H1 (cell line): ENCODE measurements at regions not wholly inside any gene's neighbourhood (a gene's known extent, or its start where the extent isn't known, plus 50 kb on each side); places are given as distances from the start of the nearest gene placed in this dataset.

Source experiments
- CTCF ChIA-PET: fragments of 300-600 bp; sonication (Branson Sonifier 250); formaldehyde crosslinking; loops from one replicate; lab custom pipeline; 2021; ENCODE audit not compliant: partially characterized antibody; lab: Charles Lee
- POLR2A ChIA-PET: fragments of 300-600 bp; sonication (Branson Sonifier 250); formaldehyde crosslinking; loops from one replicate; lab custom pipeline; 2021; ENCODE audit warnings: inconsistent platforms; ENCODE audit not compliant: partially characterized antibody; lab: Charles Lee
- DNase-seq, 2 experiments: peaks; one replicate each; pipeline versions ENCODE4 v3.0.0 to v3.0.0-alpha.2; 2010 to 2022; ENCODE audit warnings: low spot score in 2 of 2, low read depth in 1 of 2, mixed read lengths in 1 of 2
- FAIRE-seq: peaks from 2 replicates; lab custom pipeline; 2011; peaks lifted over from hg19 to GRCh38; lab: Jason Lieb, UNC
- H2AFZ ChIP-seq: 2 replicates; pipeline ENCODE4 v1.8.1; 2012; ENCODE audit warnings: low read length, inconsistent platforms
- H2AK5ac ChIP-seq: 2 replicates; pipeline ENCODE4 v1.6.1; 2013; ENCODE audit warnings: low read depth, low read length
- H2BK120ac ChIP-seq: replicated peaks from 2 replicates; pipeline ENCODE3; 2013; ENCODE audit warnings: low read depth, low read length, inconsistent platforms
- H2BK12ac ChIP-seq: 2 replicates; pipeline ENCODE4 v1.6.1; 2013; ENCODE audit warnings: low read depth, low read length
- H2BK15ac ChIP-seq: 2 replicates; pipeline ENCODE4 v1.6.1; 2013; ENCODE audit warnings: low read length
- H2BK20ac ChIP-seq: 2 replicates; pipeline ENCODE4 v1.6.1; 2013; ENCODE audit warnings: low read length
- H2BK5ac ChIP-seq: 2 replicates; pipeline ENCODE4 v1.6.1; 2013; ENCODE audit warnings: low read depth, low read length
- H3K14ac ChIP-seq: 2 replicates; pipeline ENCODE4 v1.6.1; 2013; ENCODE audit warnings: inconsistent platforms; ENCODE audit not compliant: insufficient read length
- H3K18ac ChIP-seq: 2 replicates; pipeline ENCODE4 v1.6.1; 2013; ENCODE audit warnings: low read length; ENCODE audit errors: extremely low read depth
- H3K23ac ChIP-seq: 2 replicates; pipeline ENCODE4 v1.6.1; 2013; ENCODE audit warnings: inconsistent platforms; ENCODE audit not compliant: insufficient read length
- H3K23me2 ChIP-seq: 2 replicates; pipeline ENCODE4 v1.6.1; 2013; ENCODE audit warnings: low read depth, low read length
- H3K27ac ChIP-seq: 2 replicates; pipeline ENCODE4 v1.6.1; 2011; ENCODE audit warnings: low read depth, low read length, inconsistent platforms
- H3K27me3 ChIP-seq, 4 experiments: replicated peaks in 1 of 4; 1 replicate in 1 of 4; 2 replicates in 3 of 4; pipeline versions ENCODE4 v1.6.1 to v1.8.1; 2011 to 2013; ENCODE audit warnings: low read length in 3 of 4, mild to moderate bottlenecking in 3 of 4, inconsistent platforms in 2 of 4, mixed read lengths in 2 of 4, moderate library complexity in 1 of 4; ENCODE audit not compliant: control insufficient read depth in 3 of 4, insufficient read depth in 3 of 4; ENCODE audit errors: extremely low read depth in 1 of 4
- H3K36me3 ChIP-seq, 4 experiments: 2 replicates each; pipeline versions ENCODE4 v1.6.1 to v1.8.1; 2011 to 2013; ENCODE audit warnings: mild to moderate bottlenecking in 4 of 4, low read length in 3 of 4, moderate library complexity in 2 of 4, control low read depth in 1 of 4, inconsistent platforms in 1 of 4; ENCODE audit not compliant: insufficient read depth in 4 of 4, control insufficient read depth in 2 of 4
- H3K4ac ChIP-seq: replicated peaks from 2 replicates; pipeline ENCODE3; 2013; ENCODE audit warnings: low read length, low read depth, mixed read lengths, inconsistent platforms; ENCODE audit not compliant: insufficient read length
- H3K4me1 ChIP-seq, 4 experiments: replicated peaks in 1 of 4; 1 replicate in 1 of 4; 2 replicates in 3 of 4; pipeline versions ENCODE4 v1.6.1 to v1.8.1; 2011 to 2013; ENCODE audit warnings: low read length in 3 of 4, inconsistent platforms in 2 of 4, mixed read lengths in 1 of 4; ENCODE audit not compliant: insufficient read depth in 4 of 4, control insufficient read depth in 3 of 4
- H3K4me2 ChIP-seq, 2 experiments: 2 replicates each; pipeline versions ENCODE4 v1.6.1 to v1.8.1; 2011 to 2013; ENCODE audit warnings: low read depth in 2 of 2, low read length in 2 of 2, control low read depth in 1 of 2, inconsistent platforms in 1 of 2, mild to moderate bottlenecking in 1 of 2; ENCODE audit not compliant: insufficient read depth in 1 of 2
- H3K4me3 ChIP-seq, 4 experiments: fragments of 200-600, 300-600 bp in 1 of 4; sonication (generic), shearing (Covaris generic), sonication (Bioruptor Twin) in 1 of 4; 2 replicates each; pipeline versions ENCODE4 v1.5.1 to v1.8.1; 2011 to 2016; ENCODE audit warnings: low read length in 4 of 4, low read depth in 3 of 4, control low read depth in 2 of 4, inconsistent platforms in 2 of 4, mild to moderate bottlenecking in 2 of 4, mixed read lengths in 1 of 4, moderate library complexity in 1 of 4; ENCODE audit not compliant: insufficient read depth in 2 of 4; ENCODE audit errors: extremely low read depth in 1 of 4
- H3K56ac ChIP-seq: replicated peaks from 2 replicates; pipeline ENCODE3; 2013; ENCODE audit warnings: low read depth, mild to moderate bottlenecking, mixed read lengths, low read length, inconsistent platforms; ENCODE audit not compliant: insufficient read length
- H3K79me1 ChIP-seq: 2 replicates; pipeline ENCODE4 v1.6.1; 2013; ENCODE audit warnings: low read depth, low read length, control low read depth
- H3K79me2 ChIP-seq, 2 experiments: 2 replicates each; pipeline versions ENCODE4 v1.6.1 to v1.8.1; 2012 to 2013; ENCODE audit warnings: low read length in 2 of 2, mild to moderate bottlenecking in 2 of 2, inconsistent platforms in 1 of 2; ENCODE audit not compliant: insufficient read depth in 2 of 2, control insufficient read depth in 1 of 2
- H3K9ac ChIP-seq, 4 experiments: replicated peaks in 1 of 4; 1 replicate in 1 of 4; 2 replicates in 3 of 4; pipeline versions ENCODE4 v1.6.1 to v1.8.1; 2011 to 2013; ENCODE audit warnings: low read depth in 3 of 4, low read length in 3 of 4, control low read depth in 2 of 4, mild to moderate bottlenecking in 2 of 4, moderate library complexity in 2 of 4, inconsistent platforms in 1 of 4; ENCODE audit errors: extremely low read depth in 1 of 4
- H3K9me3 ChIP-seq, 2 experiments: 2 replicates each; pipeline versions ENCODE4 v1.6.1 to v1.8.1; 2012 to 2013; ENCODE audit warnings: mild to moderate bottlenecking in 2 of 2, moderate library complexity in 2 of 2, control low read depth in 1 of 2, inconsistent platforms in 1 of 2, low read depth in 1 of 2, low read length in 1 of 2, mixed read lengths in 1 of 2; ENCODE audit not compliant: insufficient read depth in 2 of 2
- H4K20me1 ChIP-seq, 2 experiments: replicated peaks in 1 of 2; 2 replicates each; pipeline versions ENCODE3 to v1.8.1; 2011 to 2013; ENCODE audit warnings: inconsistent platforms in 2 of 2, low read length in 2 of 2, mild to moderate bottlenecking in 1 of 2; ENCODE audit not compliant: insufficient read depth in 2 of 2, control insufficient read depth in 1 of 2
- H4K5ac ChIP-seq: 2 replicates; pipeline ENCODE4 v1.6.1; 2013; ENCODE audit warnings: low read length, low read depth, mixed read lengths, inconsistent platforms; ENCODE audit not compliant: insufficient read length
- H4K8ac ChIP-seq: 2 replicates; pipeline ENCODE4 v1.8.0; 2013; ENCODE audit warnings: mild to moderate bottlenecking, moderate library complexity, low read length, inconsistent platforms; ENCODE audit not compliant: insufficient read depth; ENCODE audit errors: extremely low read depth
- H4K91ac ChIP-seq: replicated peaks from 2 replicates; pipeline ENCODE3; 2013; ENCODE audit warnings: low read length, mixed read lengths, inconsistent platforms; ENCODE audit not compliant: insufficient read length
- BRCA1 ChIP-seq: IDR thresholded peaks from 2 replicates; pipeline ENCODE4 v1.6.1; 2012; ENCODE audit warnings: low read depth, low read length, improper control_type of control experiment
- EGR1 ChIP-seq: IDR thresholded peaks from 2 replicates; pipeline ENCODE4 v1.6.1; 2011; ENCODE audit warnings: low read depth, low read length, borderline replicate concordance
- FOSL1 ChIP-seq: IDR thresholded peaks from 2 replicates; pipeline ENCODE4 v1.6.1; 2011; ENCODE audit warnings: mild to moderate bottlenecking, low read depth, low read length, moderate library complexity; ENCODE audit not compliant: insufficient read depth
- KDM5A ChIP-seq: fragments of 200-600 bp; IDR thresholded peaks from 2 replicates; pipeline ENCODE4 v1.7.1; 2012; ENCODE audit warnings: mild to moderate bottlenecking, low read length, inconsistent platforms, mixed read lengths
- MAX ChIP-seq: IDR thresholded peaks from 2 replicates; pipeline ENCODE4 v1.6.1; 2012; ENCODE audit warnings: inconsistent platforms
- NANOG ChIP-seq: IDR thresholded peaks from 2 replicates; pipeline ENCODE4 v1.6.1; 2011; ENCODE audit warnings: low read length, low read depth, mild to moderate bottlenecking, inconsistent platforms; ENCODE audit not compliant: insufficient read depth, poor library complexity, severe bottlenecking
- POLR2A ChIP-seq, 2 experiments: IDR thresholded peaks; 1 replicate in 1 of 2; 2 replicates in 1 of 2; pipeline ENCODE4 v1.6.1; 2011; ENCODE audit warnings: low read depth in 2 of 2, low read length in 2 of 2, mild to moderate bottlenecking in 2 of 2; ENCODE audit errors: control extremely low read depth in 1 of 2
- POLR2AphosphoS5 ChIP-seq: IDR thresholded peaks from 2 replicates; pipeline ENCODE4 v1.6.1; 2011; ENCODE audit warnings: low read depth, low read length
- RFX5 ChIP-seq: IDR thresholded peaks from 2 replicates; pipeline ENCODE4 v1.6.1; 2011; ENCODE audit warnings: low read depth, low read length, improper control_type of control experiment, borderline replicate concordance
- SIRT6 ChIP-seq: IDR thresholded peaks from one replicate; pipeline ENCODE4 v1.7.1; 2012; ENCODE audit warnings: low read length, inconsistent platforms
- SP4 ChIP-seq: IDR thresholded peaks from 2 replicates; pipeline ENCODE4 v1.6.1; 2012; ENCODE audit warnings: low read length, inconsistent platforms
- TCF12 ChIP-seq: IDR thresholded peaks from 2 replicates; pipeline ENCODE4 v1.6.1; 2011; ENCODE audit warnings: low read depth, mild to moderate bottlenecking, low read length
- WGBS, 2 experiments: shearing (Covaris generic) in 1 of 2; methylation state at CpG; one replicate each; pipeline versions ENCODE4 v1.1.6 to v1.1.7; 2013 to 2015; ENCODE audit warnings: low lambda C conversion rate in 2 of 2, mixed read lengths in 2 of 2, inconsistent platforms in 1 of 2, low coverage in 1 of 2, missing lambda C conversion rate in 1 of 2; ENCODE audit not compliant: insufficient replicate concordance in 2 of 2, insufficient coverage in 1 of 2, insufficient read length in 1 of 2; ENCODE audit errors: extremely low coverage in 1 of 2, missing lambda C conversion rate in 1 of 2; 5-methylcytosine and 5-hydroxymethylcytosine counted together

GRCh38 chr4:3874525-3875110, 108.4 kb downstream of the ADRA2C start:
- H2AK5ac ChIP-seq: no peak overlapping the region
- H3K36me3 ChIP-seq: no peaks in the 10 kb centered on the region
- no peaks in the 10 kb centered on the region for H3K79me1 ChIP-seq
- H4K5ac ChIP-seq: no peak overlapping the region
- POLR2A ChIA-PET: interaction anchor here (1.0 to 1.8 kb wide), 2 partner anchors 12 to 104 kb away, joined by 3 to 9 read pairs; no protein-coding TSS in a partner anchor
- H3K23me2 ChIP-seq: peaks cover 14% of the 10 kb centered on the region; the same call in 1 of the 2 replicates
- no peak overlapping the region for H3K4ac ChIP-seq
- H3K27ac ChIP-seq: no peak overlapping the region
- peaks cover 0 to 24% (median 10%) of the 10 kb centered on the region in 4 experiments; a peak in 6 of 7 replicates for H3K4me1 ChIP-seq
- H3K23ac ChIP-seq: no peak overlapping the region
- no peak overlapping the region for H2BK120ac ChIP-seq
- peaks cover 7 to 47% (median 32%) of the 10 kb centered on the region in 4 experiments for H3K27me3 ChIP-seq
- FAIRE-seq: no peak
- H2BK20ac ChIP-seq: no peak overlapping the region
- no peak overlapping the region; the same call in 1 of the 2 replicates for H2BK15ac ChIP-seq
- H3K9ac ChIP-seq: no peak overlapping the region
- DNase-seq: no peak
- no peaks in the 10 kb centered on the region for H3K79me2 ChIP-seq
- no peak overlapping the region for H4K91ac ChIP-seq
- no peaks in the 10 kb centered on the region for H3K9me3 ChIP-seq
- WGBS, 2 experiments: 92% methylated on average over 11 of the region's 11 CpGs; no CpG with 5 or more reads in 1 of the 2 experiments
- peak overlapping the region; percentile 27; the same call in 1 of the 2 replicates for H2BK12ac ChIP-seq
- H3K18ac ChIP-seq: no peak overlapping the region
- CTCF ChIA-PET: interaction anchor here (0.6 to 2.5 kb wide), 5 partner anchors 22 to 458 kb away, joined by 3 to 9 read pairs (median 4); no protein-coding TSS in a partner anchor
- H3K4me2 ChIP-seq: no peak overlapping the region
- H3K4me3 ChIP-seq: no peak overlapping the region
- H4K20me1 ChIP-seq: no peaks in the 10 kb centered on the region
- no peak overlapping the region for H2AFZ ChIP-seq
- H4K8ac ChIP-seq: no peak overlapping the region
- H3K56ac ChIP-seq: no peak overlapping the region
- no peak overlapping the region for H3K14ac ChIP-seq
- H2BK5ac ChIP-seq: no peak overlapping the region
- TF ChIP-seq MAX (no peak), EGR1 (no peak), NANOG (no peak), POLR2A (IDR thresholded peaks at IDR 0.05; ENCODE audit: control extremely low read depth in 1 of 2, low read depth in 2 of 2, low read length in 2 of 2) (no peak), POLR2AphosphoS5 (no peak), BRCA1 (no peak), TCF12 (no peak), SP4 (no peak), SIRT6 (no peak), RFX5 (no peak), KDM5A (no peak), FOSL1 (no peak)
